HL-60 (cell line): ENCODE measurements at regions not wholly inside any gene's neighbourhood (a gene's known extent, or its start where the extent isn't known, plus 50 kb on each side); places are given as distances from the start of the nearest gene placed in this dataset.

Source experiments
- CTCF ChIP-seq: IDR thresholded peaks from one replicate; pipeline ENCODE4 v1.5.1; 2011; ENCODE audit warnings: low read length, control low read depth, inconsistent platforms; ENCODE audit not compliant: insufficient read depth
- POLR2AphosphoS5 ChIP-seq: IDR thresholded peaks from 2 replicates; pipeline ENCODE4 v1.6.1; 2012; ENCODE audit warnings: low read depth
- REST ChIP-seq: IDR thresholded peaks from 2 replicates; pipeline ENCODE4 v1.6.1; 2012; ENCODE audit warnings: low read depth; ENCODE audit not compliant: insufficient replicate concordance
- SPI1 ChIP-seq: IDR thresholded peaks from 2 replicates; pipeline ENCODE4 v1.6.1; 2012; ENCODE audit warnings: low read depth, mild to moderate bottlenecking, borderline replicate concordance

GRCh38 chr13:22040810-22041364 is 370.0 kb downstream of the FGF9 start:
- TF ChIP-seq CTCF (no peak), POLR2AphosphoS5 (no peak), REST (no peak), SPI1 (no peak)
